ENCODE measurements at regions not wholly inside any gene's neighbourhood (a gene's known extent, or its start where the extent isn't known, plus 50 kb on each side); places are given as distances from the start of the nearest gene placed in this dataset.

- no peak for TF ChIP-seq CTCF (IDR thresholded peaks at IDR 0.05; ENCODE audit: borderline replicate concordance, control extremely low read depth, extremely low read depth, insufficient read depth, missing control alignments)
- no peak for DNase-seq (ENCODE audit: low spot score)
- in situ Hi-C loops (cut with MboI; ENCODE audit: low sequenced_read_pairs, unreplicated experiment): no loop called here
Observed at GRCh38 chr4:58411904-58412303, 1301.7 kb upstream of the IGFBP7 start.

DNA sequence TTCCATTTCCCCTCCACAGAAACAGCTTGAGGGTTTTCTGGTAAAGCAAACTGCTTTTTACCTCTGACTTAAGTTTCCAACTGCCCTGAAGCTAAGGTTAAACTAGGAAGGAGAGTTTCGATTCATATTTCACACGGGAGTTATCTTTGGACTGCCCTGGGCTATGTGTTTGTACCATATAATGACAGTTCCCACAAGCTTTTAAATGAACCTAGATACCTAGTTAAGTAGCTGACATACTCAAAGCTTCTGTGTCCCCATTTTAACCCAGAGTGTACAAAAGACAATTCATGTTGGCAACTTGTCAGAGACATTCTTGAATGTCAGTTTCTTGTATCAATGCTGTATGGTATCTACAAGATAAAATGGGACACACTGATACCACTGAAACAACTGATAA is 1296.6 kb upstream of the IGFBP7 start:
- in situ Hi-C loops (cut with MboI; ENCODE audit: low sequenced_read_pairs, unreplicated experiment): no loop called here
- no peak for DNase-seq (ENCODE audit: low spot score)
- no peak for TF ChIP-seq CTCF (IDR thresholded peaks at IDR 0.05; ENCODE audit: borderline replicate concordance, control extremely low read depth, extremely low read depth, insufficient read depth, missing control alignments)

DNA sequence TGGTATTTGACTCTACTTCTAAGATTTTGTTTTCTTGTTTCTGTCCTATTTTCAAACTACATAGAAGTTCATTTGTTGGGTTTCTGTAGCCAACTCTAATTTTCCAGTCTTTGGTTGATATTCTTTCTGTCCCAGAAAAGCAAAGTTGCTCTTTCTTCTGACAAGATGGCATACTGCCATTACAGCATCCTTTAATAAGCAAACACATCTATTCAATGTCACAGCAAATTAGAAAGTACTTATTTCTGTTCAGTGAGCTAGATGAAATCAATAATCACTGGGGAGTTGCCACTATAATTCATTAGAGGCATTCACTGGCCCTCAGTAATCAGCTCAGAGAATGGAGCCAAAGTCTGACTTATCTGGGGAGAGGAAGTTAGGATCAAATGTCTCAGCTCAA is 1258.0 kb upstream of the IGFBP7 start:
- in situ Hi-C loops (cut with MboI; ENCODE audit: low sequenced_read_pairs, unreplicated experiment): no loop called here
- no peak for DNase-seq (ENCODE audit: low spot score)
- no peak for TF ChIP-seq CTCF (IDR thresholded peaks at IDR 0.05; ENCODE audit: borderline replicate concordance, control extremely low read depth, extremely low read depth, insufficient read depth, missing control alignments)

DNA sequence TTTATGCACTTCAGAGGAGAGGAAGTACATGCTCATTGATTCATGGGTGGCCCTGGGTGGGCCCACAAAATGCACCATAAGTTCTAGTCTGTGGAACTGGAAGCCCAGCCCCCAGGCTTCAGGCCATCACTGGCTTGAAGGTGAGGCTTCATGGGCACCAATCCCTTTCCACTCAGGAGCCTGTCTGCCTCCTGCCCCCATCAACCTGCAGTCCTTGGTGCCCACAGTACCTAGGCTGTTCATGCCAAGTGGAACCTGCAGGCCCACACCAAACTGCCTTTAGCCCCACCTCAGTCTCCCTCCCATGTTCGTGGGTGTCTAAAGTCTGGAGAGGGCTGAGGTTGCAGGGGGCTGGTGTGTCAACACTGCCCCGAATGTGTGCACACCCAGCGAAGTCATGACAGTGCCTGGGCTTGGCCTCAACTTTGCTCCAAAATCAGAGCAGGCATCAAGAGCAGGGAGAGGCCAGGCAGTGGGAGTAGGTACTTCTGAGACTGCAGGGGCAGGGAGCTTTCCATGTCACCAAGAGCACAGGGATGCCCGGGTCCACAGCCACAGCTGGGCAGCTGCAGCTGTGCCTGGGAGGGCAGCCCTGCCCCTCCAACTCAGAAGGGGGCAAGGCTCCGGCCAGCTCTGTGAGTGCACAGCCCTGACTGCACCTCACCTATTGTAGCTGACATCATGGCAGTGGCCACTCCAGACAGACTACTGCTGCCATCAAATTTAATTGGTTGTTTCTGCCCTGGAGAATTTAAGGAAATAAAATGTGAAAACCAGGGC is 1250.4 kb upstream of the IGFBP7 start:
- in situ Hi-C loops (cut with MboI; ENCODE audit: low sequenced_read_pairs, unreplicated experiment): no loop called here
- no peak for DNase-seq (ENCODE audit: low spot score)
- no peak for TF ChIP-seq CTCF (IDR thresholded peaks at IDR 0.05; ENCODE audit: borderline replicate concordance, control extremely low read depth, extremely low read depth, insufficient read depth, missing control alignments)

GRCh38 chr4:58359590-58359989 is 1249.4 kb upstream of the IGFBP7 start:
- TF ChIP-seq CTCF (IDR thresholded peaks at IDR 0.05; ENCODE audit: borderline replicate concordance, control extremely low read depth, extremely low read depth, insufficient read depth, missing control alignments): no peak
- in situ Hi-C loops (cut with MboI; ENCODE audit: low sequenced_read_pairs, unreplicated experiment): no loop called here
- DNase-seq (ENCODE audit: low spot score): no peak

DNA sequence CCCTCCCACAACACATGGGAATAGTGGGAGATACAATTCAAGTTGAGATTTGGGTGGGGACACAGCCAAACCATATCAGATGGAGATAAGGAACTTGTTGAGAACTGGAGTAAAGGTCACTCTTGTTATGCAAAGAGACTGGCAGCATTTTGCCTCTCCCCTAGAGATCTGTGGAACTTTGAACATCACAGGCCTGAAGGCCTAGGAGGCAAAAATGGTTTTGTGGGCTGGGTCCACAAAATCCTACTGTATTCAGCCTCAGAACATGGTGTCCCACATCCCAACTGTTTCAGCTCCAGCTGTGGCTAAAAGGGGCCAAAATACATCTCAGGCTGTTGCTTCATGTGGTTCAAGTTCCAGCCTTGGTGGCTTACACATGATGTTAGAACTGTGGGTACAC is 1247.8 kb upstream of the IGFBP7 start:
- TF ChIP-seq CTCF (IDR thresholded peaks at IDR 0.05; ENCODE audit: borderline replicate concordance, control extremely low read depth, extremely low read depth, insufficient read depth, missing control alignments): no peak
- in situ Hi-C loops (cut with MboI; ENCODE audit: low sequenced_read_pairs, unreplicated experiment): no loop called here
- DNase-seq (ENCODE audit: low spot score): no peak
